ENCODE measurements at regions not wholly inside any gene's neighbourhood (a gene's known extent, or its start where the extent isn't known, plus 50 kb on each side); places are given as distances from the start of the nearest gene placed in this dataset.

DNA sequence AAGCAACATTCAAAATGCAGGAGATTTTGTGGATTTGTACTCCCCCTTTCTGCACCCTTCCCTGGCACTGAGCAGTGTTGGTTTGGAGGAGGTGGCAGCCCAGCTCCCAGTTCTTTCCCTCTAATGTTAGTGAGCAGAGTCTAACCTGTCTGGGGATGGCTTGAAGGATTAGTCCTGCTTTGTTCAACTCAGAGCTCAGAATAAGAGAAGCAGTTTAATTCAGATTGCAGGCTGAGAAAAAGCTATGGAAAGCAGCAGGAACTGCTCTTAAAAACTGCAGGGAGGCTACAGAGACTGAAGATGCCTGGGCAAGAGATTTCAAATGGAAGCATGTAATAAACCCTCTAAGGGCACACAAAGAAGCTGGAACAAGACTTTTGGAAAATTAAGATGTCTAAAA is 223.4 kb upstream of the GGTLC1 start:
- no peak overlapping the region for H3K9ac ChIP-seq (ENCODE audit: insufficient read depth in 1 of 2, low read depth in 2 of 2, low read length in 2 of 2)
- TF ChIP-seq NFATC3 (IDR thresholded peaks at IDR 0.05) (no peak), PCBP1 (IDR thresholded peaks at IDR 0.05; ENCODE audit: low read depth, low read length, poor library complexity, severe bottlenecking) (no peak), HNRNPLL (IDR thresholded peaks at IDR 0.05; ENCODE audit: low read depth, low read length, poor library complexity, severe bottlenecking) (no peak), RBFOX2 (IDR thresholded peaks at IDR 0.05; ENCODE audit: low read depth, low read length) (no peak), ZNF140 (CRISPR knock-in tag; IDR thresholded peaks at IDR 0.05) (no peak), KDM5B (IDR thresholded peaks at IDR 0.05; ENCODE audit: insufficient replicate concordance, low read depth, low read length) (no peak)
- TF ChIP-seq, protein P1, sequence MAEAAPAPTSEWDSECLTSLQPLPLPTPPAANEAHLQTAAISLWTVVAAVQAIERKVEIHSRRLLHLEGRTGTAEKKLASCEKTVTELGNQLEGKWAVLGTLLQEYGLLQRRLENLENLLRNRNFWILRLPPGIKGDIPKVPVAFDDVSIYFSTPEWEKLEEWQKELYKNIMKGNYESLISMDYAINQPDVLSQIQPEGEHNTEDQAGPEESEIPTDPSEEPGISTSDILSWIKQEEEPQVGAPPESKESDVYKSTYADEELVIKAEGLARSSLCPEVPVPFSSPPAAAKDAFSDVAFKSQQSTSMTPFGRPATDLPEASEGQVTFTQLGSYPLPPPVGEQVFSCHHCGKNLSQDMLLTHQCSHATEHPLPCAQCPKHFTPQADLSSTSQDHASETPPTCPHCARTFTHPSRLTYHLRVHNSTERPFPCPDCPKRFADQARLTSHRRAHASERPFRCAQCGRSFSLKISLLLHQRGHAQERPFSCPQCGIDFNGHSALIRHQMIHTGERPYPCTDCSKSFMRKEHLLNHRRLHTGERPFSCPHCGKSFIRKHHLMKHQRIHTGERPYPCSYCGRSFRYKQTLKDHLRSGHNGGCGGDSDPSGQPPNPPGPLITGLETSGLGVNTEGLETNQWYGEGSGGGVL (CRISPR knock-in tag; IDR thresholded peaks at IDR 0.05): no peak
- H3K27me3 ChIP-seq (ENCODE audit: control insufficient read depth in 2 of 2, insufficient read depth in 2 of 2, low read length in 2 of 2): no peaks in the 10 kb centered on the region; a peak in 1 of 5 replicates
- ATAC-seq (no peak), DNase-seq (ENCODE audit: extremely low read depth in 1 of 4, low spot score in 3 of 4) (no peak), FAIRE-seq (no peak)
- H3K4me1 ChIP-seq (replicated peaks in 1 of 2; ENCODE audit: control insufficient read depth in 2 of 2, insufficient read depth in 2 of 2, low read length in 2 of 2): no peaks in the 10 kb centered on the region
- POLR2A ChIA-PET: no interaction called here
- BruUV-seq (replicated peaks): no TSS peak
- CTCF ChIA-PET (ENCODE audit: low intra/inter-chr PET ratio): no interaction called here
- no peaks in the 10 kb centered on the region for H3K9me1 ChIP-seq (ENCODE audit: control insufficient read depth, insufficient read depth, low read length)
- no peaks in the 10 kb centered on the region for H4K20me1 ChIP-seq (replicated peaks; ENCODE audit: control insufficient read depth, insufficient read depth, low read length)
- intact Hi-C loops (cut with micrococcal nuclease) (no loop called here), in situ Hi-C loops (cut with MboI) (no loop called here)
- no peaks in the 10 kb centered on the region for H3K36me3 ChIP-seq (ENCODE audit: control insufficient read depth, insufficient read depth, low read length)
- no peak overlapping the region for H3K4me2 ChIP-seq (ENCODE audit: insufficient read depth, low read length)
- no peaks in the 10 kb centered on the region for H3K9me3 ChIP-seq (replicated peaks; ENCODE audit: control insufficient read depth, insufficient read depth, low read depth, low read length)
- no peak overlapping the region for H3K27ac ChIP-seq (ENCODE audit: extremely low read depth, low read depth, low read length)
- no peak overlapping the region for H2AFZ ChIP-seq (ENCODE audit: low read depth, low read length)
- H3K79me2 ChIP-seq (ENCODE audit: control insufficient read depth, insufficient read depth, low read length): no peaks in the 10 kb centered on the region
- H3K4me3 ChIP-seq: no peak overlapping the region

Data from K562 (cell line).